Activated naive CD8-positive, alpha-beta T cell treated with anti-CD3 and anti-CD28 coated beads, Interleukin-2, amount 10 ng/mL, durations not matched to agents 7 days and 5 days (primary cell): ENCODE measurements at regions not wholly inside any gene's neighbourhood (a gene's known extent, or its start where the extent isn't known, plus 50 kb on each side); places are given as distances from the start of the nearest gene placed in this dataset.
"Not testable (repeated sequence)": the region's sequence is repeated elsewhere in the genome, so short reads cannot be mapped to it uniquely, and the experiment has no call there.

Experiments
- ATAC-seq: fragments of 150-1000 bp; cut with Tn5 transposase; one replicate; pipeline ENCODE4 v1.10.0; 2021; ENCODE audit warnings: low read depth, moderate library complexity
- POLR2A ChIA-PET: fragments of 350-600 bp; sonication (Branson Sonifier 250); formaldehyde crosslinking; loops from one replicate; lab custom pipeline; 2021; ENCODE audit warnings: antibody characterized with exemption; lab: Charles Lee
- DNase-seq: peaks from one replicate; pipeline ENCODE4 v3.0.0; 2021
- H3K27ac Mint-ChIP-seq: one replicate; pipeline ENCODE4 v1.8.0; 2022; ENCODE audit warnings: mild to moderate bottlenecking, mixed read lengths
- H3K27me3 Mint-ChIP-seq: one replicate; pipeline ENCODE4 v1.8.0; 2022; ENCODE audit warnings: mild to moderate bottlenecking, moderate library complexity, mixed read lengths
- H3K36me3 Mint-ChIP-seq: one replicate; pipeline ENCODE4 v1.8.0; 2021; ENCODE audit warnings: mild to moderate bottlenecking, mixed read lengths
- H3K4me1 Mint-ChIP-seq: one replicate; pipeline ENCODE4 v1.8.0; 2021; ENCODE audit warnings: mixed read lengths
- H3K4me3 Mint-ChIP-seq: one replicate; pipeline ENCODE4 v1.8.0; 2022; ENCODE audit warnings: mild to moderate bottlenecking, moderate library complexity, mixed read lengths
- H3K9me3 Mint-ChIP-seq: one replicate; pipeline ENCODE4 v1.8.0; 2021; ENCODE audit warnings: mixed read lengths

- POLR2A ChIA-PET: no interaction called here
- ATAC-seq (no peak), DNase-seq (no peak)
- H3K4me1 Mint-ChIP-seq: peaks cover 9% of the 10 kb centered on the region
- no peak overlapping the region for H3K27ac Mint-ChIP-seq
- H3K27me3 Mint-ChIP-seq: peaks cover 5% of the 10 kb centered on the region
- no peaks in the 10 kb centered on the region for H3K9me3 Mint-ChIP-seq
- no peaks in the 10 kb centered on the region for H3K36me3 Mint-ChIP-seq
- H3K4me3 Mint-ChIP-seq: no peak overlapping the region
These were observed 96.0 kb downstream of the ANXA2R start for GRCh38 chr5:42943931-42944631.

GRCh38 chr5:42940853-42941252, 99.3 kb downstream of the ANXA2R start:
- POLR2A ChIA-PET: no interaction called here
- Mint-ChIP-seq H3K9me3 (peaks cover 2% of the 10 kb centered on the region), H3K36me3 (no peaks in the 10 kb centered on the region), H3K4me1 (peaks cover 3% of the 10 kb centered on the region), H3K27ac (no peak overlapping the region), H3K4me3 (no peak overlapping the region), H3K27me3 (peaks cover 5% of the 10 kb centered on the region)
- DNase-seq (no peak), ATAC-seq (no peak)

- H3K4me1 Mint-ChIP-seq, H3K9me3 Mint-ChIP-seq, POLR2A ChIA-PET, H3K4me3 Mint-ChIP-seq, DNase-seq, H3K36me3 Mint-ChIP-seq, H3K27ac Mint-ChIP-seq, ATAC-seq: not testable (repeated sequence)
- peaks cover 10% of the 10 kb centered on the region for H3K27me3 Mint-ChIP-seq
These were observed 108.1 kb downstream of the ANXA2R start for GRCh38 chr5:42932011-42932410.

GRCh38 chr5:42931451-42931850, 108.7 kb downstream of the ANXA2R start:
- ATAC-seq, DNase-seq, H3K36me3 Mint-ChIP-seq, H3K4me1 Mint-ChIP-seq, H3K9me3 Mint-ChIP-seq, POLR2A ChIA-PET, H3K4me3 Mint-ChIP-seq, H3K27ac Mint-ChIP-seq: not testable (repeated sequence)
- H3K27me3 Mint-ChIP-seq: peaks cover 10% of the 10 kb centered on the region

- Mint-ChIP-seq H3K4me1 (no peaks in the 10 kb centered on the region), H3K9me3 (peaks cover 3% of the 10 kb centered on the region), H3K36me3 (peaks cover 6% of the 10 kb centered on the region), H3K27me3 (peaks cover 10% of the 10 kb centered on the region), H3K27ac (no peak overlapping the region), H3K4me3 (no peak overlapping the region)
- POLR2A ChIA-PET: no interaction called here
- ATAC-seq (no peak), DNase-seq (no peak)
These were observed 109.2 kb downstream of the ANXA2R start for GRCh38 chr5:42930934-42931333.

- Mint-ChIP-seq H3K4me1 (no peaks in the 10 kb centered on the region), H3K9me3 (peaks cover 3% of the 10 kb centered on the region), H3K27ac (no peak overlapping the region), H3K27me3 (peaks cover 10% of the 10 kb centered on the region), H3K36me3 (peaks cover 6% of the 10 kb centered on the region), H3K4me3 (no peak overlapping the region)
- DNase-seq (no peak), ATAC-seq (no peak)
- POLR2A ChIA-PET: no interaction called here
These were observed 110.2 kb downstream of the ANXA2R start for GRCh38 chr5:42929871-42930270.

- Mint-ChIP-seq H3K4me1 (no peaks in the 10 kb centered on the region), H3K27me3 (peaks cover 8% of the 10 kb centered on the region), H3K27ac (no peak overlapping the region), H3K9me3 (peaks cover 3% of the 10 kb centered on the region), H3K36me3 (peaks cover 4% of the 10 kb centered on the region), H3K4me3 (no peak overlapping the region)
- ATAC-seq (no peak), DNase-seq (no peak)
- POLR2A ChIA-PET: no interaction called here
These were observed 112.4 kb downstream of the ANXA2R start for GRCh38 chr5:42927730-42928129.

- Mint-ChIP-seq H3K4me3 (no peak overlapping the region), H3K27ac (no peak overlapping the region), H3K9me3 (no peaks in the 10 kb centered on the region), H3K4me1 (no peaks in the 10 kb centered on the region), H3K36me3 (peaks cover 2% of the 10 kb centered on the region), H3K27me3 (peaks cover 5% of the 10 kb centered on the region)
- no peak for DNase-seq
- no peak for ATAC-seq
- POLR2A ChIA-PET: no interaction called here
These were observed 113.0 kb upstream of the SELENOP start for GRCh38 chr5:42924686-42925085.

GRCh38 chr5:42924226-42924625, 112.5 kb upstream of the SELENOP start:
- Mint-ChIP-seq H3K9me3 (no peaks in the 10 kb centered on the region), H3K36me3 (peaks cover 2% of the 10 kb centered on the region), H3K4me3 (no peak overlapping the region), H3K27me3 (peaks cover 3% of the 10 kb centered on the region), H3K27ac (no peak overlapping the region), H3K4me1 (no peaks in the 10 kb centered on the region)
- DNase-seq (no peak), ATAC-seq (no peak)
- POLR2A ChIA-PET: no interaction called here

GRCh38 chr5:42923710-42924109, 112.0 kb upstream of the SELENOP start:
- H3K4me1 Mint-ChIP-seq: no peaks in the 10 kb centered on the region
- peaks cover 2% of the 10 kb centered on the region for H3K36me3 Mint-ChIP-seq
- no peak overlapping the region for H3K27ac Mint-ChIP-seq
- H3K9me3 Mint-ChIP-seq: no peaks in the 10 kb centered on the region
- POLR2A ChIA-PET: no interaction called here
- DNase-seq: no peak
- no peak for ATAC-seq
- H3K27me3 Mint-ChIP-seq: peaks cover 3% of the 10 kb centered on the region
- no peak overlapping the region for H3K4me3 Mint-ChIP-seq

GRCh38 chr5:42919600-42919999, 107.9 kb upstream of the SELENOP start:
- DNase-seq: no peak
- POLR2A ChIA-PET: no interaction called here
- no peak for ATAC-seq

GRCh38 chr5:42915306-42915866, 103.7 kb upstream of the SELENOP start:
- ATAC-seq: no peak
- Mint-ChIP-seq H3K4me1 (peaks cover 1% of the 10 kb centered on the region), H3K4me3 (no peak overlapping the region), H3K36me3 (no peaks in the 10 kb centered on the region), H3K27ac (no peak overlapping the region), H3K9me3 (no peaks in the 10 kb centered on the region), H3K27me3 (no peaks in the 10 kb centered on the region)
- POLR2A ChIA-PET: interaction anchor here (0.6 to 0.9 kb wide), 2 partner anchors 34 to 56 kb away, joined by 3 to 4 read pairs; no protein-coding TSS in a partner anchor
- DNase-seq: no peak

More at GRCh38 chr5:42919600-42919999, 107.9 kb upstream of the SELENOP start:
- Mint-ChIP-seq H3K4me1 (no peaks in the 10 kb centered on the region), H3K9me3 (no peaks in the 10 kb centered on the region), H3K36me3 (peaks cover 2% of the 10 kb centered on the region), H3K27me3 (peaks cover 3% of the 10 kb centered on the region), H3K4me3 (no peak overlapping the region), H3K27ac (no peak overlapping the region)

- no peak for DNase-seq
- Mint-ChIP-seq H3K9me3 (no peaks in the 10 kb centered on the region), H3K4me3 (no peak overlapping the region)
These were observed 100.6 kb upstream of the SELENOP start for GRCh38 chr5:42912184-42912798.

More at GRCh38 chr5:42912184-42912798, 100.6 kb upstream of the SELENOP start:
- no peak for ATAC-seq
- no peaks in the 10 kb centered on the region for H3K36me3 Mint-ChIP-seq
- no peak overlapping the region for H3K27ac Mint-ChIP-seq
- peaks cover 11% of the 10 kb centered on the region for H3K4me1 Mint-ChIP-seq
- POLR2A ChIA-PET: interaction anchor here (1.1 to 2.5 kb wide), 3 partner anchors 37 to 131 kb away, joined by 3 to 14 read pairs (median 5); partner anchors contain the start of gene ANXA2R
- peaks cover 6% of the 10 kb centered on the region for H3K27me3 Mint-ChIP-seq
